ENCODE measurements at regions not wholly inside any gene's neighbourhood (a gene's known extent, or its start where the extent isn't known, plus 50 kb on each side); places are given as distances from the start of the nearest gene placed in this dataset.

DNA sequence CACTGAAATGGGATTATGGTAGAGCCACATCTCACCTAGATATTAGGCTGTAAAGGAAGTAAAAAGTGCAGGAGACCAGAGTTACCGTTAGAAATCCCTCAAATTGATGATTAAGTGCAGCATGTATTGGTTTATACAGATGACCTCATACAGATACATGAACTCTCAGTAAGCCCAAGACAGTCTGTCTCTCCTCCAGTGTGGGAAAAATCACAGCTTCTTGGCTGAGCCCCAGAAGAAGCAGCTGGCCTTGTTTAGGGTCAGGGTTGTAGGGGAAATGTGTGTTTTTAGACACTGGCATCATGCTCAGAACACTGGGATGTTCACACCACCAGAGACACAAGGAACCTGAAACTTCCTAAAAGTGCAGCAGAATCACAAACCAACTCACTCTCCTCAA is 135.9 kb downstream of the KATNIP start:
- H2BK5ac ChIP-seq (ENCODE audit: insufficient read length, low read length) = no peak overlapping the region
- no peak overlapping the region for H2AFZ ChIP-seq (ENCODE audit: low read length)
- Mint-ChIP-seq H3K36me3 (ENCODE audit: insufficient read depth in 1 of 3, low read depth in 3 of 3) (peaks cover 8 to 11% (median 11%) of the 10 kb centered on the region in 3 experiments; a peak in 6 of 7 replicates), H3K9me3 (no peaks in the 10 kb centered on the region), H3K4me1 (peaks cover 3 to 7% of the 10 kb centered on the region in 2 experiments; a peak in 2 of 4 replicates), H3K27ac (no peak overlapping the region), H3K27me3 (ENCODE audit: low read depth) (no peaks in the 10 kb centered on the region), H3K4me3 (no peak overlapping the region)
- no peak overlapping the region for H3K27ac ChIP-seq (ENCODE audit: insufficient read length, low read depth, low read length)
- H3K14ac ChIP-seq (ENCODE audit: insufficient read depth, low read length) = no peak overlapping the region
- H4K20me1 ChIP-seq (ENCODE audit: control insufficient read depth, insufficient read depth, insufficient read length) = no peaks in the 10 kb centered on the region
- H3K9me3 ChIP-seq (ENCODE audit: control insufficient read depth, low read depth, low read length) = no peaks in the 10 kb centered on the region
- H3K23ac ChIP-seq (ENCODE audit: insufficient read length, low read depth, low read length) = no peak overlapping the region
- TF ChIP-seq, protein P1, sequence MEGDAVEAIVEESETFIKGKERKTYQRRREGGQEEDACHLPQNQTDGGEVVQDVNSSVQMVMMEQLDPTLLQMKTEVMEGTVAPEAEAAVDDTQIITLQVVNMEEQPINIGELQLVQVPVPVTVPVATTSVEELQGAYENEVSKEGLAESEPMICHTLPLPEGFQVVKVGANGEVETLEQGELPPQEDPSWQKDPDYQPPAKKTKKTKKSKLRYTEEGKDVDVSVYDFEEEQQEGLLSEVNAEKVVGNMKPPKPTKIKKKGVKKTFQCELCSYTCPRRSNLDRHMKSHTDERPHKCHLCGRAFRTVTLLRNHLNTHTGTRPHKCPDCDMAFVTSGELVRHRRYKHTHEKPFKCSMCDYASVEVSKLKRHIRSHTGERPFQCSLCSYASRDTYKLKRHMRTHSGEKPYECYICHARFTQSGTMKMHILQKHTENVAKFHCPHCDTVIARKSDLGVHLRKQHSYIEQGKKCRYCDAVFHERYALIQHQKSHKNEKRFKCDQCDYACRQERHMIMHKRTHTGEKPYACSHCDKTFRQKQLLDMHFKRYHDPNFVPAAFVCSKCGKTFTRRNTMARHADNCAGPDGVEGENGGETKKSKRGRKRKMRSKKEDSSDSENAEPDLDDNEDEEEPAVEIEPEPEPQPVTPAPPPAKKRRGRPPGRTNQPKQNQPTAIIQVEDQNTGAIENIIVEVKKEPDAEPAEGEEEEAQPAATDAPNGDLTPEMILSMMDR (conservative IDR thresholded peaks at IDR 0.05) = no peak
- H3K23me2 ChIP-seq (ENCODE audit: insufficient read length, low read depth, low read length, poor library complexity, severe bottlenecking) = no peaks in the 10 kb centered on the region
- H3K4me2 ChIP-seq (ENCODE audit: insufficient read depth, insufficient read length, low read length) = no peak overlapping the region
- no peaks in the 10 kb centered on the region for H3K79me1 ChIP-seq (ENCODE audit: insufficient read depth, low read depth, low read length, poor library complexity, severe bottlenecking)
- no peak overlapping the region for H2BK120ac ChIP-seq (ENCODE audit: low read depth, low read length, poor library complexity, severe bottlenecking)
- no peak overlapping the region for H2BK20ac ChIP-seq (ENCODE audit: low read depth, low read length, poor library complexity, severe bottlenecking)
- no peak overlapping the region for H3K18ac ChIP-seq (ENCODE audit: insufficient read length, low read depth, low read length)
- no peak overlapping the region for H4K8ac ChIP-seq (replicated peaks; ENCODE audit: insufficient read length, low read depth, low read length)
- no peak overlapping the region for H3K9ac ChIP-seq (ENCODE audit: extremely low read depth, insufficient read length, low read length)
- no CpG with 5 or more reads among the region's 1 CpG for WGBS (ENCODE audit: extremely low coverage, insufficient read length, low lambda C conversion rate)
- no peak overlapping the region for H2BK12ac ChIP-seq (ENCODE audit: insufficient read length, low read depth, low read length)
- H2AK5ac ChIP-seq (ENCODE audit: insufficient read length, low read length) = no peak overlapping the region
- no peak overlapping the region for H4K5ac ChIP-seq (ENCODE audit: insufficient read length, low read depth, low read length)
- no peak overlapping the region for H3T11ph ChIP-seq (ENCODE audit: low read length)
- H3K79me2 ChIP-seq (ENCODE audit: insufficient read depth, low read length) = no peaks in the 10 kb centered on the region
- H3K56ac ChIP-seq (ENCODE audit: insufficient read length, low read depth, low read length) = no peak overlapping the region
- no peak overlapping the region for H4K91ac ChIP-seq (ENCODE audit: insufficient read length, low read depth, low read length)
- H3K27me3 ChIP-seq (ENCODE audit: insufficient read depth, low read length) = no peaks in the 10 kb centered on the region
- H3K4me1 ChIP-seq (ENCODE audit: insufficient read depth, low read length) = no peaks in the 10 kb centered on the region
- no peak overlapping the region for H2BK15ac ChIP-seq (ENCODE audit: low read depth, low read length)
- DNase-seq = no peak
- H3K4ac ChIP-seq (ENCODE audit: low read depth, low read length) = no peak overlapping the region
